HCT116 (cell line): ENCODE measurements at regions not wholly inside any gene's neighbourhood (a gene's known extent, or its start where the extent isn't known, plus 50 kb on each side); places are given as distances from the start of the nearest gene placed in this dataset.

Experiments
- ATAC-seq: fragments of 200-7000 bp; cut with Tn5 transposase; 2 replicates; pipeline ENCODE4 v1.9.1; 2020; ENCODE audit warnings: mild to moderate bottlenecking, moderate library complexity
- BruUV-seq: library from RNA; stranded (reverse); fragments of 400-500 nt; replicated peaks from 2 replicates; lab custom pipeline; 2021; lab: Mats Ljungman, UMichigan
- CTCF ChIA-PET: fragments of 300-600 bp; sonication (Branson Sonifier 250); formaldehyde crosslinking; loops from one replicate; lab custom pipeline; 2021; ENCODE audit warnings: antibody characterized with exemption; lab: Charles Lee
- POLR2A ChIA-PET: fragments of 300-600, 350-600 bp; sonication (Branson Sonifier 250); formaldehyde crosslinking; loops from one replicate; lab custom pipeline; 2021; ENCODE audit warnings: antibody characterized with exemption; lab: Charles Lee
- RAD21 ChIA-PET, 2 experiments: fragments of 300-600 bp; sonication (Branson Sonifier 250); formaldehyde crosslinking; loops; one replicate each; lab custom pipeline; 2023; ENCODE audit warnings: low total read pairs in 2 of 2; ENCODE audit not compliant: uncharacterized antibody in 2 of 2, unreplicated experiment in 2 of 2, low non-redundant PET in 1 of 2; lab: Charles Lee
- DNase-seq: peaks from one replicate; pipeline ENCODE4 v3.0.0-alpha.2; 2010; ENCODE audit warnings: low read depth, low spot score
- H2AFZ ChIP-seq: fragments of 200-600 bp; shearing (Covaris generic), sonication (generic); 2 replicates; pipeline ENCODE4 v1.6.1; 2017; ENCODE audit warnings: low read depth, mixed run types, mixed read lengths, antibody characterized with exemption, low read length; ENCODE audit not compliant: poor library complexity, severe bottlenecking
- H3K27ac ChIP-seq: 2 replicates; pipeline ENCODE4 v1.5.1; 2012; ENCODE audit warnings: low read depth, low read length
- H3K27me3 ChIP-seq: fragments of 200-600 bp; sonication (generic); 2 replicates; pipeline ENCODE4 v1.6.1; 2016; ENCODE audit warnings: mixed run types, low read length, mixed read lengths; ENCODE audit not compliant: insufficient read depth
- H3K36me3 ChIP-seq, 2 experiments: fragments of 200-500 bp in 1 of 2; fragments of 200-600 bp in 1 of 2; sonication (Bioruptor generic) in 1 of 2; sonication (generic) in 1 of 2; 2 replicates each; pipeline versions ENCODE4 v1.5.1 to v1.6.1; 2014 to 2016; ENCODE audit warnings: low read length in 2 of 2, inconsistent platforms in 1 of 2, mixed read lengths in 1 of 2, mixed run types in 1 of 2; ENCODE audit not compliant: insufficient read depth in 2 of 2, control insufficient read depth in 1 of 2
- H3K4me1 ChIP-seq, 2 experiments: fragments of 200-600 bp in 1 of 2; sonication (generic) in 1 of 2; 2 replicates each; pipeline versions ENCODE4 v1.5.1 to v1.6.1; 2012 to 2017; ENCODE audit warnings: low read length in 2 of 2, inconsistent platforms in 1 of 2, mild to moderate bottlenecking in 1 of 2, mixed read lengths in 1 of 2, mixed run types in 1 of 2, moderate library complexity in 1 of 2; ENCODE audit not compliant: insufficient read depth in 2 of 2, control insufficient read depth in 1 of 2
- H3K4me2 ChIP-seq: fragments of 200-600 bp; sonication (generic); 2 replicates; pipeline ENCODE4 v1.6.1; 2017; ENCODE audit warnings: mixed run types, low read length, mixed read lengths
- H3K4me3 ChIP-seq, 2 experiments: fragments of 200-600 bp in 1 of 2; sonication (generic) in 1 of 2; replicated peaks in 1 of 2; 2 replicates each; pipeline ENCODE4 v1.5.1; 2011 to 2016; ENCODE audit warnings: low read length in 2 of 2, control low read depth in 1 of 2, low read depth in 1 of 2, mild to moderate bottlenecking in 1 of 2, mixed read lengths in 1 of 2, mixed run types in 1 of 2
- H3K79me2 ChIP-seq: fragments of 200-600 bp; sonication (generic); 2 replicates; pipeline ENCODE4 v1.6.1; 2017; ENCODE audit warnings: mild to moderate bottlenecking, mixed run types, low read length, moderate library complexity, mixed read lengths; ENCODE audit not compliant: insufficient read depth
- H3K9ac ChIP-seq: fragments of 200-600 bp; sonication (generic); 2 replicates; pipeline ENCODE4 v1.6.1; 2016; ENCODE audit warnings: low read length, mixed read lengths
- H3K9me2 ChIP-seq: fragments of 200-600 bp; sonication (generic), shearing (Covaris generic); 2 replicates; pipeline ENCODE4 v1.6.1; 2017; ENCODE audit warnings: mixed run types, mild to moderate bottlenecking, moderate library complexity; ENCODE audit not compliant: insufficient read depth
- H3K9me3 ChIP-seq, 2 experiments: fragments of 200-500 bp in 1 of 2; fragments of 200-600 bp in 1 of 2; sonication (Bioruptor generic) in 1 of 2; sonication (generic) in 1 of 2; 2 replicates each; pipeline ENCODE4 v1.6.1; 2014 to 2017; ENCODE audit warnings: low read length in 2 of 2, mixed read lengths in 2 of 2, inconsistent platforms in 1 of 2, low read depth in 1 of 2, mild to moderate bottlenecking in 1 of 2, mixed run types in 1 of 2, moderate library complexity in 1 of 2; ENCODE audit not compliant: control insufficient read depth in 1 of 2, insufficient read depth in 1 of 2
- H4K20me1 ChIP-seq: fragments of 200-600 bp; sonication (generic), shearing (Covaris generic); 2 replicates; pipeline ENCODE4 v1.6.1; 2017; ENCODE audit warnings: mixed run types, mild to moderate bottlenecking, moderate library complexity; ENCODE audit not compliant: insufficient read depth
- CEBPB ChIP-seq: IDR thresholded peaks from 2 replicates; pipeline ENCODE4 v1.6.1; 2012; ENCODE audit warnings: low read depth
- CTCF ChIP-seq, 3 experiments: fragments of 200-600 bp in 1 of 3; sonication (generic) in 1 of 3; IDR thresholded peaks in 2 of 3; conservative IDR thresholded peaks in 1 of 3; 2 replicates each; pipeline ENCODE4 v1.5.1; 2012 to 2017; ENCODE audit warnings: low read depth in 2 of 3, low read length in 2 of 3, antibody characterized with exemption in 1 of 3, borderline replicate concordance in 1 of 3, control low read depth in 1 of 3, mild to moderate bottlenecking in 1 of 3, mixed read lengths in 1 of 3, mixed run types in 1 of 3, moderate library complexity in 1 of 3; ENCODE audit not compliant: insufficient read depth in 1 of 3
- ELF1 ChIP-seq: IDR thresholded peaks from 2 replicates; pipeline ENCODE4 v1.6.1; 2012; ENCODE audit warnings: low read depth, borderline replicate concordance
- EZH2 ChIP-seq: fragments of 200-600 bp; sonication (generic); IDR thresholded peaks from 2 replicates; pipeline ENCODE4 v1.6.1; 2017; ENCODE audit warnings: antibody characterized with exemption, mixed run types
- EZH2phosphoT487 ChIP-seq: fragments of 200-600 bp; IDR thresholded peaks from 2 replicates; pipeline ENCODE4 v1.6.1; 2018; ENCODE audit warnings: antibody characterized with exemption, borderline replicate concordance
- FOSL1 ChIP-seq: IDR thresholded peaks from 2 replicates; pipeline ENCODE4 v1.6.1; 2012; ENCODE audit warnings: low read depth
- MAX ChIP-seq: IDR thresholded peaks from 2 replicates; pipeline ENCODE4 v1.6.1; 2012
- POLR2AphosphoS5 ChIP-seq: IDR thresholded peaks from 2 replicates; pipeline ENCODE4 v1.6.1; 2011; ENCODE audit warnings: mild to moderate bottlenecking, low read depth, low read length, moderate library complexity
- SIN3A ChIP-seq: IDR thresholded peaks from 2 replicates; pipeline ENCODE4 v1.6.1; 2012; ENCODE audit warnings: low read depth
- TCF7L2 ChIP-seq: IDR thresholded peaks from 2 replicates; pipeline ENCODE4 v1.7.0; 2011; ENCODE audit warnings: borderline replicate concordance, inconsistent platforms; ENCODE audit not compliant: insufficient read depth, insufficient read length; ENCODE audit errors: extremely low read depth
- YY1 ChIP-seq: IDR thresholded peaks from 2 replicates; pipeline ENCODE4 v1.6.1; 2011; ENCODE audit warnings: low read length, low read depth, moderate library complexity, mild to moderate bottlenecking; ENCODE audit not compliant: insufficient replicate concordance; ENCODE audit errors: extremely low read depth
- intact Hi-C: fragments of 100-400 bp; cut with micrococcal nuclease; formaldehyde crosslinking; loops from 2 replicates; pipeline ENCODE4 v1.10.0; 2022

- H3K79me2 ChIP-seq = no peaks in the 10 kb centered on the region
- BruUV-seq = no TSS peak
- H3K9ac ChIP-seq = no peak overlapping the region
- RAD21 ChIA-PET = no interaction called here
- CTCF ChIA-PET = no interaction called here
- TF ChIP-seq SIN3A = no peak
- TF ChIP-seq CTCF (IDR thresholded peaks at IDR 0.05 in 2 of 3, conservative IDR thresholded peaks at IDR 0.05 in 1 of 3; ENCODE audit: borderline replicate concordance in 1 of 3, insufficient read depth in 1 of 3, low read depth in 2 of 3, low read length in 2 of 3) = no peak
- TF ChIP-seq FOSL1 = no peak
- TF ChIP-seq TCF7L2 = no peak
- TF ChIP-seq YY1 = no peak
- no peak for TF ChIP-seq ELF1
- no peak for TF ChIP-seq CEBPB
- no peak for TF ChIP-seq EZH2
- no peak for TF ChIP-seq POLR2AphosphoS5
- no peak for TF ChIP-seq MAX
- TF ChIP-seq EZH2phosphoT487 = no peak
- H3K4me1 ChIP-seq = no peaks in the 10 kb centered on the region
- no peaks in the 10 kb centered on the region for H3K9me2 ChIP-seq
- ATAC-seq (no peak), DNase-seq (no peak)
- H3K27me3 ChIP-seq = peaks cover 13% of the 10 kb centered on the region; the same call in 1 of the 2 replicates
- no peaks in the 10 kb centered on the region for H3K36me3 ChIP-seq
- H3K9me3 ChIP-seq = no peaks in the 10 kb centered on the region
- H3K4me2 ChIP-seq = no peak overlapping the region
- intact Hi-C loops = no loop called here
- H4K20me1 ChIP-seq = no peaks in the 10 kb centered on the region
- POLR2A ChIA-PET = no interaction called here
- H2AFZ ChIP-seq = no peak overlapping the region
- no peak overlapping the region for H3K27ac ChIP-seq
- no peak overlapping the region for H3K4me3 ChIP-seq
Measured at GRCh38 chr20:24828992-24829648, 119.9 kb upstream of the CST7 start.
